Activated T-cell treated with anti-CD3 and anti-CD28 coated beads, Interleukin-2, amount 50 U/mL, for 72 hours (primary cell): ENCODE measurements at regions not wholly inside any gene's neighbourhood (a gene's known extent, or its start where the extent isn't known, plus 50 kb on each side); places are given as distances from the start of the nearest gene placed in this dataset.

ENCODE experiments used
- ATAC-seq, 2 donors: fragments of 150-1000 bp; cut with Tn5 transposase; replicated peaks in 1 of 2; 2 replicates each; pipeline ENCODE4 v1.10.0; 2021; ENCODE audit warnings: moderate library complexity in 2 of 2, mild to moderate bottlenecking in 1 of 2
- DNase-seq, 2 donors: peaks; one replicate each; pipeline ENCODE4 v3.0.0; 2021 to 2022; ENCODE audit warnings: mixed read lengths in 1 of 2
- H3K27ac Mint-ChIP-seq: one replicate; pipeline ENCODE4 v1.8.0; 2022; ENCODE audit warnings: mild to moderate bottlenecking, moderate library complexity, mixed read lengths
- H3K27me3 Mint-ChIP-seq: one replicate; pipeline ENCODE4 v1.8.0; 2022; ENCODE audit warnings: low read depth, mixed read lengths
- H3K36me3 Mint-ChIP-seq, 2 donors: one replicate each; pipeline ENCODE4 v1.8.0; 2022; ENCODE audit warnings: mixed read lengths in 2 of 2, mild to moderate bottlenecking in 1 of 2; ENCODE audit not compliant: insufficient read depth in 2 of 2
- H3K4me1 Mint-ChIP-seq: one replicate; pipeline ENCODE4 v1.8.0; 2022; ENCODE audit warnings: low read depth, mixed read lengths
- H3K4me3 Mint-ChIP-seq, 2 donors: one replicate each; pipeline ENCODE4 v1.8.0; 2022; ENCODE audit warnings: mild to moderate bottlenecking in 2 of 2, mixed read lengths in 2 of 2, moderate library complexity in 2 of 2
- H3K9me3 Mint-ChIP-seq, 2 donors: one replicate each; pipeline ENCODE4 v1.8.0; 2022; ENCODE audit warnings: mixed read lengths in 2 of 2

GRCh38 chr1:195763907-195764374 lies 844.3 kb downstream of the KCNT2 start:
- no peaks in the 10 kb centered on the region for H3K4me1 Mint-ChIP-seq
- H3K27ac Mint-ChIP-seq, result no peak overlapping the region
- H3K4me3 Mint-ChIP-seq, result no peak overlapping the region
- no peaks in the 10 kb centered on the region for H3K36me3 Mint-ChIP-seq
- no peak for ATAC-seq
- DNase-seq, result no peak
- peaks cover 0 to 1% of the 10 kb centered on the region in 2 donors for H3K9me3 Mint-ChIP-seq
- H3K27me3 Mint-ChIP-seq, result no peaks in the 10 kb centered on the region

- DNase-seq, result no peak
- H3K36me3 Mint-ChIP-seq, result no peaks in the 10 kb centered on the region
Observed at GRCh38 chr1:195763146-195763906, 844.9 kb downstream of the KCNT2 start.

GRCh38 chr1:195761104-195761503 lies 847.1 kb downstream of the KCNT2 start:
- Mint-ChIP-seq H3K4me3 (no peak overlapping the region), H3K27me3 (no peaks in the 10 kb centered on the region), H3K4me1 (no peaks in the 10 kb centered on the region), H3K36me3 (no peaks in the 10 kb centered on the region), H3K27ac (no peak overlapping the region), H3K9me3 (no peaks in the 10 kb centered on the region)
- ATAC-seq (no peak), DNase-seq (no peak)

More at GRCh38 chr1:195763146-195763906, 844.9 kb downstream of the KCNT2 start:
- H3K4me1 Mint-ChIP-seq, result no peaks in the 10 kb centered on the region
- H3K27me3 Mint-ChIP-seq, result no peaks in the 10 kb centered on the region
- H3K4me3 Mint-ChIP-seq, result no peak overlapping the region
- no peak for ATAC-seq
- H3K9me3 Mint-ChIP-seq, result peaks cover 0 to 1% of the 10 kb centered on the region in 2 donors
- no peak overlapping the region for H3K27ac Mint-ChIP-seq

GRCh38 chr1:195756109-195756508 lies 852.1 kb downstream of the KCNT2 start:
- no peak for DNase-seq
- Mint-ChIP-seq H3K9me3 (no peaks in the 10 kb centered on the region), H3K27ac (no peak overlapping the region), H3K4me1 (no peaks in the 10 kb centered on the region), H3K27me3 (no peaks in the 10 kb centered on the region), H3K4me3 (no peak overlapping the region), H3K36me3 (no peaks in the 10 kb centered on the region)
- no peak for ATAC-seq

GRCh38 chr1:195754874-195755273 lies 853.4 kb downstream of the KCNT2 start:
- H3K4me3 Mint-ChIP-seq, result no peak overlapping the region
- H3K36me3 Mint-ChIP-seq, result no peaks in the 10 kb centered on the region
- no peak for ATAC-seq
- H3K27me3 Mint-ChIP-seq, result no peaks in the 10 kb centered on the region
- DNase-seq, result no peak
- no peak overlapping the region for H3K27ac Mint-ChIP-seq
- H3K4me1 Mint-ChIP-seq, result no peaks in the 10 kb centered on the region
- H3K9me3 Mint-ChIP-seq, result no peaks in the 10 kb centered on the region

- H3K9me3 Mint-ChIP-seq, result no peaks in the 10 kb centered on the region
- no peak overlapping the region for H3K27ac Mint-ChIP-seq
- no peak overlapping the region for H3K4me3 Mint-ChIP-seq
- H3K4me1 Mint-ChIP-seq, result no peaks in the 10 kb centered on the region
- no peaks in the 10 kb centered on the region for H3K27me3 Mint-ChIP-seq
- DNase-seq (no peak), ATAC-seq (no peak)
- no peaks in the 10 kb centered on the region for H3K36me3 Mint-ChIP-seq
Observed at GRCh38 chr1:195754303-195754702, 853.9 kb downstream of the KCNT2 start.

GRCh38 chr1:195748969-195749368 lies 859.3 kb downstream of the KCNT2 start:
- Mint-ChIP-seq H3K27me3 (no peaks in the 10 kb centered on the region), H3K27ac (no peak overlapping the region), H3K36me3 (no peaks in the 10 kb centered on the region), H3K9me3 (no peaks in the 10 kb centered on the region), H3K4me1 (no peaks in the 10 kb centered on the region), H3K4me3 (no peak overlapping the region)
- ATAC-seq (no peak), DNase-seq (no peak)

- Mint-ChIP-seq H3K36me3 (no peaks in the 10 kb centered on the region), H3K27ac (no peak overlapping the region), H3K9me3 (peaks cover 5 to 10% of the 10 kb centered on the region in 2 donors), H3K4me1 (no peaks in the 10 kb centered on the region), H3K27me3 (no peaks in the 10 kb centered on the region), H3K4me3 (no peak overlapping the region)
- DNase-seq (no peak), ATAC-seq (no peak)
Observed at GRCh38 chr1:195745189-195746010, 862.8 kb downstream of the KCNT2 start.

GRCh38 chr1:195744256-195744655 lies 864.0 kb downstream of the KCNT2 start:
- Mint-ChIP-seq H3K4me1 (no peaks in the 10 kb centered on the region), H3K36me3 (no peaks in the 10 kb centered on the region), H3K4me3 (no peak overlapping the region), H3K9me3 (peaks cover 5 to 10% of the 10 kb centered on the region in 2 donors), H3K27me3 (no peaks in the 10 kb centered on the region), H3K27ac (no peak overlapping the region)
- DNase-seq (no peak), ATAC-seq (no peak)

- ATAC-seq (no peak), DNase-seq (no peak)
- Mint-ChIP-seq H3K27me3 (no peaks in the 10 kb centered on the region), H3K4me3 (no peak overlapping the region), H3K36me3 (no peaks in the 10 kb centered on the region), H3K4me1 (no peaks in the 10 kb centered on the region), H3K9me3 (peaks cover 5 to 10% of the 10 kb centered on the region in 2 donors), H3K27ac (no peak overlapping the region)
Observed at GRCh38 chr1:195740862-195741261, 867.4 kb downstream of the KCNT2 start.

- peaks cover 5 to 10% of the 10 kb centered on the region in 2 donors for H3K9me3 Mint-ChIP-seq
- H3K27ac Mint-ChIP-seq, result no peak overlapping the region
- ATAC-seq (no peak), DNase-seq (no peak)
- no peaks in the 10 kb centered on the region for H3K4me1 Mint-ChIP-seq
- H3K36me3 Mint-ChIP-seq, result no peaks in the 10 kb centered on the region
- H3K4me3 Mint-ChIP-seq, result no peak overlapping the region
- H3K27me3 Mint-ChIP-seq, result no peaks in the 10 kb centered on the region
Observed at GRCh38 chr1:195738966-195739650, 869.1 kb downstream of the KCNT2 start.

GRCh38 chr1:195735140-195735539 lies 873.1 kb downstream of the KCNT2 start:
- Mint-ChIP-seq H3K27me3 (no peaks in the 10 kb centered on the region), H3K9me3 (peaks cover 0 to 3% of the 10 kb centered on the region in 2 donors), H3K36me3 (no peaks in the 10 kb centered on the region), H3K27ac (no peak overlapping the region), H3K4me1 (no peaks in the 10 kb centered on the region), H3K4me3 (no peak overlapping the region)
- ATAC-seq (no peak), DNase-seq (no peak)

- Mint-ChIP-seq H3K27me3 (no peaks in the 10 kb centered on the region), H3K4me3 (no peak overlapping the region), H3K36me3 (no peaks in the 10 kb centered on the region), H3K4me1 (no peaks in the 10 kb centered on the region), H3K27ac (no peak overlapping the region), H3K9me3 (peaks cover 0 to 3% of the 10 kb centered on the region in 2 donors)
- ATAC-seq (no peak), DNase-seq (no peak)
Observed at GRCh38 chr1:195733826-195734225, 874.4 kb downstream of the KCNT2 start.
